ENCODE measurements at regions not wholly inside any gene's neighbourhood (a gene's known extent, or its start where the extent isn't known, plus 50 kb on each side); places are given as distances from the start of the nearest gene placed in this dataset.

DNA sequence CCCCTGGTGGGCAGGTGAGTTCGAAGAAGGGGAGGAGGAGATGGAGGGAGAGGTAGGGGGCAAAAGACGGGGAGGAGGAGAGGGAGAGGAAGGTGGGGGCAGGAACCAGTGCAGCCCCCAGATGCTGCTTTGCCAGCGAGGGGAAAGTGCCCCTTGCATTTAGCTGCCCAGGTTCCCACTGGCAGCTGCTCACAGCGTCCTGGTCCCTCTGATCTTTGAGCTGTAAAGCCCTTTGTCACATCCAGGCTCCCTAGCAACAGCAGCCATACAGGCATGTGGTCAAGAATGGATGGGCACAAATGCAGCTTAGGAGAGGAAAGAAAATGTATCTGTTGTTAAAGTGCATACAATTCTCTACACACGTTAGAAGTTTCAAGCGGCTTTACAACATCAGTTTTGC is 160.9 kb downstream of the CD83 start:
- WGBS: 87% methylated on average over 6 of the region's 6 CpGs
- Histone ChIP-seq H3K36me3 (ENCODE audit: insufficient read depth) (no peaks in the 10 kb centered on the region), H3K4me1 (ENCODE audit: insufficient read depth) (no peaks in the 10 kb centered on the region), H3K4me3 (ENCODE audit: low read depth, low read length) (no peak overlapping the region), H3K27ac (ENCODE audit: low read depth) (no peak overlapping the region)
- no peak for DNase-seq (ENCODE audit: extremely low spot score)

DNA sequence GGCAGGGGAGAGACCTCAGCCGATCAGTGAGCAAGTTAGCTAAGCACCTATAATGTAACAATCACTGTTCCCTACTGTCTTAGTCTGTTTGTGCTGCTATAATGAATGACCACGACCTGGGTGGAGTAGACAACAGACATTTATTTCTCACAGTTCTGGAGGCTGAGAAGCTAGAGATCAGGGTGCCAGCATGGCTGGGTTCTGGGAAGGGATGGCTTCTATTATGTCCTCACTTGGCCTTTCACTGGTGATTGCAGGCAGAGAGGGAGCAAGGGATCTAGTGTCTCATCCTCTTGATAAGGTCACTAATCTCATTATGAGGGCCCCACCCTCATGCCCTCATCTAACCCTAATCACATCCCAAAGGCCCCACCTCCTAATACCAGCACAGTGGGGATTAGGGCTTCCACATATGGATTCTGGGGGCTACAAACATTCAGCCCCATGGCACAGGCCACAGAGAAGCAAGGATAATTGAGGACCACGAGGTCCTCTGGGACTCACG is 162.5 kb downstream of the CD83 start:
- no peaks in the 10 kb centered on the region for H3K36me3 ChIP-seq (ENCODE audit: insufficient read depth)
- 94% methylated on average over 4 of the region's 4 CpGs for WGBS
- no peak overlapping the region for H3K4me3 ChIP-seq (ENCODE audit: low read depth, low read length)
- H3K4me1 ChIP-seq (ENCODE audit: insufficient read depth): no peaks in the 10 kb centered on the region
- H3K27ac ChIP-seq (ENCODE audit: low read depth): no peak overlapping the region
- no peak for DNase-seq (ENCODE audit: extremely low spot score)

DNA sequence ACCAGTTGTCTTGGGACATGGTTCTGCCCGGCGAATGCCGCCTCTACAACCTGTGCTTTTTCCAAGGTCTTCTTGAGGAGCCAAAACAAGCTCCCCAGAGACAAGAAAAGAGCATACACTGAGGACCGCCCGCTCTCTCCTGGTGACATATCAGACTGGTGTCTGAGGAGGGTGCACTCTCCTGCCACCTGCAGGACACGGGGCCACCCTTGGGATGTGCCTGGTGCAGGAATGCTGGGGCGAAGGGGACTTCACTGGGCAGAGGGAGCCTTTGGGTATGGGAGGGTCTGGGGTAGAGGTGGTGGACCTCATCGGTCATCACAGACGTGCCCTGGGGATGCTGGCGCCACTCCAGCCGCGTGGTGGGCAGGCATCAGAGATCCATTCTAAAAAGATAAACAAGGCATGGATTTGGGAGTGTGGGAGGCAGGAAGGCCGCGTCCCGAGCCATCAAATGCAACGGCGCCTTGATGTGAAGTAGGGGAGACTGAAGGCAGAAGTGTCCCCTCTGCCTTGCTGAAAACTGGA is 163.3 kb downstream of the CD83 start:
- DNase-seq (ENCODE audit: extremely low spot score): no peak
- H3K27ac ChIP-seq (ENCODE audit: low read depth): no peak overlapping the region
- H3K4me3 ChIP-seq (ENCODE audit: low read depth, low read length): no peak overlapping the region
- no peaks in the 10 kb centered on the region for H3K4me1 ChIP-seq (ENCODE audit: insufficient read depth)
- no peaks in the 10 kb centered on the region for H3K36me3 ChIP-seq (ENCODE audit: insufficient read depth)
- WGBS: 95% methylated on average over 17 of the region's 17 CpGs

DNA sequence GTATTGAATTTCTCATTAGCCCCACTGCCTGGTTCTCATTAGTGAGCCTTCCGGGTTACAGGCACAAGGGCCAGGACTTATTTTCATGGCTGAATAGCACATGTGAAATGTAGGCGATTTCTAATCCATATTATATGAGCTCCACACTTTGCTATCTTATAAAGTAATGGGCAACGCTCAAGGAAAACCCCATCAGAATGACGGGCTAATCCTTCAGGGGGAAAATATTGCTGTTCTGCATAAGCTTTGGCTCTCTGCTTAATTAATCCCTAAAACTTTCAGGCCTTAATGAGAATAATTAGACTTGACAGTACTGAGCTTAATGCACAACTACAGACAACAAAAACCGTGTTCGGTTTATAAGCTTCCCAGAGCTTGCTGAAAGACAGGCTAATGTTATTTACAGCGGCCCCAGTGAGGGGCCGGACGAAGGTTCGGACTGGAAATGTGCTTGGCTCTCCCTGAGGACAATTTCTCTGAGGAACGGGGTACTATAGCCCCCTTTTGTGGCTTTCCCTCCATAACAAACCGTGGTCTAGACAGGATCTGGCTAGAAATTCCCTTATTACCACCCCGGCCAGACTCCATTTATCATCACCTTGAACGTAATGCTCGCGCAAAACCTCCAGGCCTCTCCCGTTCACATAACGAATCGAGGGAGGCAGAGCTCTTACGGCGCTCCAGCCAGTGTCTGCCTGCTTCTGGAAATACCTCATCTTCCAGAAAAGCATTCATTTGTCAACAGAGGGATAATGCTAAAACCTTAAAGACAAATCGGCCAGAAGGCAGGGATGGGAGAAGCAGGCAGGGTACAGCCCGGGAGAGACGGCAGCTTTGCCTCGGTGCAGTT is 164.5 kb downstream of the CD83 start:
- H3K4me3 ChIP-seq (ENCODE audit: low read depth, low read length): no peak overlapping the region
- H3K27ac ChIP-seq (ENCODE audit: low read depth): no peak overlapping the region
- no peaks in the 10 kb centered on the region for H3K36me3 ChIP-seq (ENCODE audit: insufficient read depth)
- WGBS: 80% methylated on average over 25 of the region's 25 CpGs
- DNase-seq (ENCODE audit: extremely low spot score): no peak
- no peaks in the 10 kb centered on the region for H3K4me1 ChIP-seq (ENCODE audit: insufficient read depth)

DNA sequence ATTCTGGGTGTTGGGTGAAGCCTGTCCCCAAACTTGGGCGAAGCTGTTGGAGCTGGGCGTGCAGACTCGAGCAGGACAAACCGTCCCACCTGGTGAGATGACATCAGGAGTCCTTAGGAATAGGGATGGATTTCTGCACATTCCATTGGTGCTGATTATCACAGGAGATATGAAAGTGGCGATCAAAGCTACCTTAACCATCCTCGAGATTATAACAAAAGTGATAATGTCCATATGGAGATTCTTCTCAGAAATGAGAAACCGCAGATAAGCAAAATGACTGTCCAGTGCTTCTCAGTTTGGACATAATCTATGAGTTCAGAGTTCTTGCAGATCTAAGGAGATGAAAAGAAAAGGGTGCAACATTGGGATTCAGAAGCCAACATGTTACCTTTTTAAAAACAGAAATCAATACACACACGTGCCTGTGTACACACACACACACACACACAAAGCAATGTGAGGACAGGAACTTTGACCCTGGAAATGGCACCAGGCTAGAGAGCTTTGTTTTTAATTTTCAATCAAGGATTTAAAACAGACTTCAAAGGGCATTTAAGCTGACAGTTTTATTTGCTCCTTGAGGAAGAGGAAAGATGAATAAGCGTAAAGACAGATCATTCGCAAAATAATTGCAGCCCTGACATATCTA is 165.4 kb downstream of the CD83 start:
- H3K36me3 ChIP-seq (ENCODE audit: insufficient read depth): no peaks in the 10 kb centered on the region
- H3K4me3 ChIP-seq (ENCODE audit: low read depth, low read length): no peak overlapping the region
- DNase-seq (ENCODE audit: extremely low spot score): no peak
- H3K4me1 ChIP-seq (ENCODE audit: insufficient read depth): no peaks in the 10 kb centered on the region
- no peak overlapping the region for H3K27ac ChIP-seq (ENCODE audit: low read depth)
- WGBS: 88% methylated on average over 10 of the region's 10 CpGs

DNA sequence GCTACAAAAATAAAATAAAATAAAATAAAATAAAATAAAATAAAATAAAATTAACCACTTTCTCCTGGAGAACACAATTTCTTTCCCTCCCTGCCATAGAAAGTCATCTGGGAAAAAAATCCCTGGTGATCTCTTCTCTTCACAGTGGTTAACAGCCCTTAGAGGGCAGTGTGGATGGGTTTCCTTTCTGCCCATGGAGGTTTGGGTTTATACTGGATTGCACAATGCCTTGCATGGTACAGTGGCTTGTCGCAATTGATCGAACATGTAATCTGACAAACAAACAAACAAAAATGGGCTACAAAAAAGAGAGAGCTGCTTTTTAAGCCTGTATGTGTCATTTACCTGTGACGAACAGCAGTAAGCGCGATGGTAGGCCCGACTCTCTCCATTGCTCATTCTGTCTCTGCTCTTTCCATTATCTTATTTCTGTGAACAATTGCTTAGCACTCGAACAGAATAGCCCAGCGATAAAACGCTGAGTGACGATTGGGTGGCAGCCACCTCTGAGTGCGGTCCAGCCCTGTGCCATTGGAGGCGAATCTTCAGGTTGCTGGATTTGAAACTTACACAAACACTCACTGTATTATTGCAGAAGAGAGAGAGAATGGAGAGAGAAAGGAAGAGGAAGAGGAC is 166.1 kb downstream of the CD83 start:
- no peak overlapping the region for H3K27ac ChIP-seq (ENCODE audit: low read depth)
- DNase-seq (ENCODE audit: extremely low spot score): no peak
- no peak overlapping the region for H3K4me3 ChIP-seq (ENCODE audit: low read depth, low read length)
- no peaks in the 10 kb centered on the region for H3K4me1 ChIP-seq (ENCODE audit: insufficient read depth)
- H3K36me3 ChIP-seq (ENCODE audit: insufficient read depth): no peaks in the 10 kb centered on the region
- WGBS: 93% methylated on average over 12 of the region's 12 CpGs

DNA sequence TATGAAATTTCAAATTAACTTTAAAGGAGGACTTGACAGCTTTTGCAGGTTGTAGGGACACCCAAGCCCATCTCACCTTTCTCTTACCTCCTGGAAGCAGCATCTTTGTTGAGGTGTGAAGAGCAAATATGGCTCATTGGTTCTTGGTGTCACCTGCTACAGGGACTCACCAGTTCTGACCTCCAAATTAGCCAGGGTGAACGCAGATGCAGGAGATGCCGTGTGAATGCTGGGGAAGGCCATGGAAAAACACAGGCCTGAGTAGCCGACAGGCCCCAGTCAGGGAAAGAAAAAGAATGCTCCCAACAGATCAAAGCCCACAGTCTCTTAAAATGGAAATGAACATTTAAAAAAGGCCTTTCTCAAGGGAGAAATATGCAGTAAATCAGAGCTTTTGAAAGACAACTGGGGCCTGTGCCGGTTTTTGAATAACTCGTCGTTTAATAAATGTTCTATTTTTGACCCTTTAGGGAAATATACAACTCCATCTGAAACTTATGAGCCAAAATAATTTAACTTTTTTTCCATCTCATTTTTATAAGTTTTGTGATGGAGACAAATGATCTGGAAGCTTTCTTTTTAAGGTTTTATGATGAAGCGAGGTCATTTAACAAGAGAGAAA is 167.5 kb downstream of the CD83 start:
- Histone ChIP-seq H3K4me3 (ENCODE audit: low read depth, low read length) (no peak overlapping the region), H3K36me3 (ENCODE audit: insufficient read depth) (no peaks in the 10 kb centered on the region), H3K27ac (ENCODE audit: low read depth) (no peak overlapping the region), H3K4me1 (ENCODE audit: insufficient read depth) (no peaks in the 10 kb centered on the region)
- 84% methylated on average over 7 of the region's 7 CpGs for WGBS
- no peak for DNase-seq (ENCODE audit: extremely low spot score)

DNA sequence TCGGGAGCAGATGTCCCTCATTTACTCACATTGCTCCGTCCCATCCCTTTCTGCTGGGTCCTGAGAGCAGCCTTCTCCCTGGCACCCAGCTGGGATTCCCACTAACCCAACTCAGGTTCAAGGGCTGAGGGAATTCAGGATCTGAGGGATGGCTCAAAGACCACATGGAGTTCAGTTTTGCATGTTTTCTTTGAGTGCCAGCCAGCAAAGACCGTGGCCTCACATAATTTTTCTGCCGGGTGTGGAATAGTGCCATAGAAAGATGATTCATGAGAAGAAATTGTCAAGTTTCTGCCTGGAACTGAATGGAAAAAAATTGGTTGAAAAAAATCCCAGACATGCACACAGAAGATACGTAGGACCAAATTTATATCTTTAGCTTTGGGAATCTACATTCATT is 168.6 kb downstream of the CD83 start:
- no peak overlapping the region for H3K4me3 ChIP-seq (ENCODE audit: low read depth, low read length)
- DNase-seq (ENCODE audit: extremely low spot score): no peak
- H3K27ac ChIP-seq (ENCODE audit: low read depth): no peak overlapping the region
- no peaks in the 10 kb centered on the region for H3K36me3 ChIP-seq (ENCODE audit: insufficient read depth)
- H3K4me1 ChIP-seq (ENCODE audit: insufficient read depth): no peaks in the 10 kb centered on the region
- 47% methylated on average over 5 of the region's 5 CpGs for WGBS

DNA sequence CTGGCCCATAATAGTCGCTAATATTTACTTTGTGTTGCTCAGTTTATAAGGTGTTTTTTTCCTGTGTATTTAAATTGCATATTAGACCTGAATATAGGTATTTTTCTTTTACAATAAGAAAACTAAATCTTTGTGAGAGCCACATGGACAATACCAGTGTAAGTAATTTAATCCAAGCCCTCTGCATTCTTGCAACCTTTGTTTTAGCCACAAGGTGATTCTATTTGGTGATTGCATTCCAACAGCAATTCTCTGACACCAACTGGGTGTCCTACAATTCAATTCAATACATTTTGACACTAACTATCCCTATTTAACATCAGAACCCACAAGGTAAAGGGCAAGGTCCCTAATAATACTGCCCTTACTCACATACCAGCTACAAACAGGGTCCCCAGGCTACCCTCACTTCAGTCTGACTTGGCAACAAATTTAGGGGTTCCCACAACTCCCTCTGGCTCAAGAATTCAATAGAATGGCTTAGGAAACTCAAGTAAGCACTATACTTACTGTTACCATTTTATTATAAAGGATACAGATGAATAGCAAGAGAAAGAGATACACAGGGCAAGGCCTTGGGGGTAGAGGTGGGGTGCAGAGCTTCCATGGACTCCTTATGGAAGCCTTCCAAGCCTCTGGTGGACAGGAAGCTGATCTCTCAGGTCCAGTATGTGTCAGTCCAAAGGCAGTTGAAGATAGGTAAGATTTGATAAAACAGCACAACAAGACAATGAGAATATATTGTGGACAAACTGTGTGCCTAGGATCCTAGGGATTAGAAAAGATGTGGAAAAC is 169.3 kb downstream of the CD83 start:
- H3K4me1 ChIP-seq (ENCODE audit: insufficient read depth): no peaks in the 10 kb centered on the region
- H3K36me3 ChIP-seq (ENCODE audit: insufficient read depth): no peaks in the 10 kb centered on the region
- WGBS: 78% methylated on average over 1 of the region's 1 CpG
- no peak overlapping the region for H3K4me3 ChIP-seq (ENCODE audit: low read depth, low read length)
- no peak for DNase-seq (ENCODE audit: extremely low spot score)
- H3K27ac ChIP-seq (ENCODE audit: low read depth): no peak overlapping the region

DNA sequence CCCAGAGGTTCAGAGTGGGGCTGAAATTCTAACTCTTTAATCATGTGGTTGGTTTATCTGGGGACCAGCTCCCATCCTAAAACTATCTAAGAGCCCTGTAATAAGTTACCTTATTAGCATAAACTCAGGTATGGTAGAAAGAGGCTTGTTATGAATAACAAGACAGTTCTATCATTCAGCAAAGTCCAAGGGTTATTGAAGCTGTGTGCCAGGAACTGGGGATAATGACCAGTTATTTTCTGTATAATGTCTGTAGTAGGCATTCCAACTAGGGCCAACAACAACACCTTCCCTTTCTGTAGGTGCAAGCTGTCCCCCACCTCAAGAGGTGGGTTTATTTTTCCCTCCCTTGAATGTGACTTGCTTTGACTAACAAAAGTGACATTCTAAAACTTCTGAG is 170.1 kb downstream of the CD83 start:
- no peak for DNase-seq (ENCODE audit: extremely low spot score)
- no peak overlapping the region for H3K4me3 ChIP-seq (ENCODE audit: low read depth, low read length)
- no peaks in the 10 kb centered on the region for H3K36me3 ChIP-seq (ENCODE audit: insufficient read depth)
- no peaks in the 10 kb centered on the region for H3K4me1 ChIP-seq (ENCODE audit: insufficient read depth)
- H3K27ac ChIP-seq (ENCODE audit: low read depth): no peak overlapping the region

DNA sequence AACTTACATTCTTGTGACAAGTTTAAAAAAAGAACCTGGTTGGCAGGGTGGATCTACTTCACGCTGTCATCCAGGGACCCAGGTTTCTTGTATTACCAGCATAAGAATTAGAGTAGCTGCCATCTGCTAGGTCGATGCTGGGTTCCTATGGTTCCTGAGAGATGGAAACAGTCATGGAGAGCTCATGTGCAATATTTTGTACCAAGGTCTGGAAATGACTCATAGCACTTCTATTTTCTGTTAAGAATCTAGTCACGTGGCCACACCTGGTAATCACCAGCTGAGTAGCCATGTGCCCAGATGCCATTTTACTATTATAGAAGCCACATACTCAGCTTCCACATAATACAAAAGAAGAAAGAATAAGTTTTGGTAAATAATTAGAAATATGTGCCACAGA is 171.3 kb downstream of the CD83 start:
- DNase-seq (ENCODE audit: extremely low spot score): no peak
- WGBS: 94% methylated on average over 3 of the region's 3 CpGs
- H3K4me1 ChIP-seq (ENCODE audit: insufficient read depth): no peaks in the 10 kb centered on the region
- H3K4me3 ChIP-seq (ENCODE audit: low read depth, low read length): no peak overlapping the region
- no peak overlapping the region for H3K27ac ChIP-seq (ENCODE audit: low read depth)
- H3K36me3 ChIP-seq (ENCODE audit: insufficient read depth): no peaks in the 10 kb centered on the region

DNA sequence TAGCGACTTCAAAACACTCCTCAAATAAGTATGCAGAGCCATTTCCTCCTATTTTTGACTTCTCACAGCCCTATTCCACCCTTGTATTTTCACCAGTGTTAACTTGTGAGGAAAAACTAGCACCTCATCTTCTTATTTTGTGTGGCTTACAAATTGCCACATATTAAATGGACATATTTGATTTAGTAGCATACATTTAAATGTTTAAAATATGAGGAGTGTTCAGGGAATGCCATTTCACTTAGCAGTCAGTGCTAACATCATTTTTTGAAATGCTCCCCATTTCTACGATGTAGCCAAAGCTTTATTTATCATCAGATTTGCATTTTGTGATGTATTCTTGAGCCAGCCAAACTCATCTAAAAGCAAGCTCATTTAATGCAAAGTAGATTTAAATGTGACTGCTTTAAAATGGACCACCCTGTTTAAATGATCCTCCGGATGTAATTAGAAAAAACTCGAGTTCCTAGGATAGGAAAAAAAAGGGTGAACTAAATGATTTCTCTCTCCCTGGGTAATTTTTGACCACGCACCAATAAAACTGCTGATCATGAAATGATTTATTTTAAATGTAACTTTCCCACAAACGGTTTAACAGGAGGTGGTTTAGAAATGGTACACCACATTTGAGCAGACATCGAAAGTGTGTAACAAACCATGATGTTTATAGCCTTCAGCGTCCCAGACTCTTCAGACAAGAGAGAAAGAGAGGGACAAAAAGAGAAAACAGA is 172.6 kb downstream of the CD83 start:
- no peaks in the 10 kb centered on the region for H3K4me1 ChIP-seq (ENCODE audit: insufficient read depth)
- H3K4me3 ChIP-seq (ENCODE audit: low read depth, low read length): no peak overlapping the region
- no peak for DNase-seq (ENCODE audit: extremely low spot score)
- no peaks in the 10 kb centered on the region for H3K36me3 ChIP-seq (ENCODE audit: insufficient read depth)
- H3K27ac ChIP-seq (ENCODE audit: low read depth): no peak overlapping the region
- 67% methylated on average over 8 of the region's 8 CpGs for WGBS

Data from urinary bladder (tissue), 3 donors.